ENCODE measurements at regions not wholly inside any gene's neighbourhood (a gene's known extent, or its start where the extent isn't known, plus 50 kb on each side); places are given as distances from the start of the nearest gene placed in this dataset.

DNA sequence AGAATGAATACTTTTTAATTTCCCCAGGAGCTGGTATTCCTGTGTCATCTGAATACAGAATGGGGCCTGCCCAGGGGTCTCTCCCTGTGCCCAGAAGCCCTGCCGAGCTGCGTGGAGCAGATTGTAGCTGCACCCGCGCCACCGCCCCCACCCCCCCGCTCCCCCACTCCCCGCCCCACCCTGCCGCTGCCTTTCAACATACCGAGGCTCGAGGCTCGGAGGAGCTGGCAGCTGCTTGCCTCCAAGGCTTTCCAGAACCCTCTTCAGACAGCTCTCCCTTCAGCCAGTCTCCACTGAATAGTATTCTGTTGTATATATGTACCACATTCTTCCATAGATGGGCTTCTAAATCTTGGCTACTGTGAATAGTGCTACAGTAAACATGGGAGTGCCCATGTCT lies 150.7 kb downstream of the TSN start:
- no peaks in the 10 kb centered on the region for H3K4me1 Mint-ChIP-seq (ENCODE audit: unreplicated experiment)
- H3K36me3 Mint-ChIP-seq (ENCODE audit: unreplicated experiment) = no peaks in the 10 kb centered on the region
- TF ChIP-seq, protein P1, sequence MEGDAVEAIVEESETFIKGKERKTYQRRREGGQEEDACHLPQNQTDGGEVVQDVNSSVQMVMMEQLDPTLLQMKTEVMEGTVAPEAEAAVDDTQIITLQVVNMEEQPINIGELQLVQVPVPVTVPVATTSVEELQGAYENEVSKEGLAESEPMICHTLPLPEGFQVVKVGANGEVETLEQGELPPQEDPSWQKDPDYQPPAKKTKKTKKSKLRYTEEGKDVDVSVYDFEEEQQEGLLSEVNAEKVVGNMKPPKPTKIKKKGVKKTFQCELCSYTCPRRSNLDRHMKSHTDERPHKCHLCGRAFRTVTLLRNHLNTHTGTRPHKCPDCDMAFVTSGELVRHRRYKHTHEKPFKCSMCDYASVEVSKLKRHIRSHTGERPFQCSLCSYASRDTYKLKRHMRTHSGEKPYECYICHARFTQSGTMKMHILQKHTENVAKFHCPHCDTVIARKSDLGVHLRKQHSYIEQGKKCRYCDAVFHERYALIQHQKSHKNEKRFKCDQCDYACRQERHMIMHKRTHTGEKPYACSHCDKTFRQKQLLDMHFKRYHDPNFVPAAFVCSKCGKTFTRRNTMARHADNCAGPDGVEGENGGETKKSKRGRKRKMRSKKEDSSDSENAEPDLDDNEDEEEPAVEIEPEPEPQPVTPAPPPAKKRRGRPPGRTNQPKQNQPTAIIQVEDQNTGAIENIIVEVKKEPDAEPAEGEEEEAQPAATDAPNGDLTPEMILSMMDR (IDR thresholded peaks at IDR 0.05) = no peak
- no peak overlapping the region for H3K27ac Mint-ChIP-seq (ENCODE audit: unreplicated experiment)
- DNase-seq (ENCODE audit: extremely low spot score, unreplicated experiment) = no peak
- H3K27me3 Mint-ChIP-seq (ENCODE audit: unreplicated experiment) = peaks cover 31% of the 10 kb centered on the region
- no peaks in the 10 kb centered on the region for H3K9me3 Mint-ChIP-seq (ENCODE audit: unreplicated experiment)
- no peak overlapping the region for H3K4me3 Mint-ChIP-seq (ENCODE audit: unreplicated experiment)

DNA sequence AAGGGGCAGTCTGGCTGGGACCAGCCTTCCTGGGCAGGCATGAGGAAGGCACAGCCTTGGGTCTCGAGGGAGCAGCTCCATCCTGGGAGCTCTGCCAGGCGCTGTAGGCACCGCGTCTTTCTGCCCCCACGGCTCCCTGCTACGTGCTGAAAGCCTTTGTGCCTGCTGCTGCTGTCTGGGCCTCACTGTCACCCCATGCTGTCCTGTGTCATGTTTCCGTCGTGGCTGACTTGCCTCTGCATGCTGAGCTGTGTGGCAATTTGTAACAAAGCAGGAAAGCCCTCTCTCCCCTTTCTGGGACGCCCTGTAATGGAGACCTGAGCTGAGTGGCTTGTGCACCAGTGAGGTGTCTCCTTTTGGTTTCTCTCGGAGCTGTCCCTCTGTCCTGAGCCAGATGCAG lies 152.5 kb downstream of the TSN start:
- TF ChIP-seq, protein P1 (IDR thresholded peaks at IDR 0.05) = no peak
- Mint-ChIP-seq H3K27me3 (ENCODE audit: unreplicated experiment) (peaks cover 37% of the 10 kb centered on the region), H3K9me3 (ENCODE audit: unreplicated experiment) (no peaks in the 10 kb centered on the region), H3K36me3 (ENCODE audit: unreplicated experiment) (no peaks in the 10 kb centered on the region), H3K4me1 (ENCODE audit: unreplicated experiment) (no peaks in the 10 kb centered on the region), H3K4me3 (ENCODE audit: unreplicated experiment) (no peak overlapping the region), H3K27ac (ENCODE audit: unreplicated experiment) (no peak overlapping the region)
- no peak for DNase-seq (ENCODE audit: extremely low spot score, unreplicated experiment)

DNA sequence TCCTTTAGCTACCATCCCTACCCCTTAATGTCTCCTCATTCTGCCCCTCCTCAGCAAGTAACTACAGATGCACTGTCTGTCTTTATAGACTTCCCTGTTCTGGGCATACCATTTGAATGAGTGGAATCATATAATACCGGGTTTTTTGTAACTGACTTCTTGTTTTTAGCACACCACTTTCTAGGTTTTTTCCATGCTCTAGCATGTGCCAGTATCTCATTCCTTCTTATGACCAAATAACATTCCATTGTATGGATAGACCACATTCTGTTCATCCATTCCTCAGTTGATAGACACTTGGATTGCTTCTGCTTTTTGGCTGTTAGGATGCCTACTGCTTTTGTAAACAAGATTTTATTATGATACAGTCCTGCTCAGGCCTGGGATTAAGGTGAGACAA lies 154.7 kb downstream of the TSN start:
- Mint-ChIP-seq H3K4me1 (ENCODE audit: unreplicated experiment) (no peaks in the 10 kb centered on the region), H3K9me3 (ENCODE audit: unreplicated experiment) (no peaks in the 10 kb centered on the region), H3K4me3 (ENCODE audit: unreplicated experiment) (no peak overlapping the region), H3K27ac (ENCODE audit: unreplicated experiment) (no peak overlapping the region), H3K27me3 (ENCODE audit: unreplicated experiment) (peaks cover 36% of the 10 kb centered on the region), H3K36me3 (ENCODE audit: unreplicated experiment) (no peaks in the 10 kb centered on the region)
- no peak for DNase-seq (ENCODE audit: extremely low spot score, unreplicated experiment)
- TF ChIP-seq, protein P1 (IDR thresholded peaks at IDR 0.05) = no peak

DNA sequence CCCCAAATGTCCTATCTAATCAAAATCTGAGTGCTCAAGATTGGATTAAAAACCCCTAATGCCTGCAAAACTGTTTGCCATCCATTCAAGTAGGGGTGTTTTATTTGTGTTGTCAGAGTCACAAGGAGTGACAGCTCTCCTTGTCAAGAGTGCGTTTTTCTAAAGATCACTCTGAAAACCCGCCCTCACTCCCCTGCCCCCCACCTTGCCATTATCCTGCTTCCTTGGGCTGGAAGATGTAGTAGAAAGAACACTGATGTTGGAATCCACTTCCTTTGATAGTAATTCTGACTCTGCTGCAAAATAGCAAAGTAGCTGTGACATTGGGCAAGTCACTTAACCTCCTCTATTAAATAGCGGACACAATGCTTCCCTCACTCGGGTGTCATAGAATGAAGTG lies 155.6 kb downstream of the TSN start:
- H3K27ac Mint-ChIP-seq (ENCODE audit: unreplicated experiment) = no peak overlapping the region
- H3K9me3 Mint-ChIP-seq (ENCODE audit: unreplicated experiment) = no peaks in the 10 kb centered on the region
- no peak overlapping the region for H3K4me3 Mint-ChIP-seq (ENCODE audit: unreplicated experiment)
- no peak for DNase-seq (ENCODE audit: extremely low spot score, unreplicated experiment)
- TF ChIP-seq, protein P1 (IDR thresholded peaks at IDR 0.05) = no peak
- peaks cover 38% of the 10 kb centered on the region for H3K27me3 Mint-ChIP-seq (ENCODE audit: unreplicated experiment)
- no peaks in the 10 kb centered on the region for H3K4me1 Mint-ChIP-seq (ENCODE audit: unreplicated experiment)
- H3K36me3 Mint-ChIP-seq (ENCODE audit: unreplicated experiment) = no peaks in the 10 kb centered on the region

DNA sequence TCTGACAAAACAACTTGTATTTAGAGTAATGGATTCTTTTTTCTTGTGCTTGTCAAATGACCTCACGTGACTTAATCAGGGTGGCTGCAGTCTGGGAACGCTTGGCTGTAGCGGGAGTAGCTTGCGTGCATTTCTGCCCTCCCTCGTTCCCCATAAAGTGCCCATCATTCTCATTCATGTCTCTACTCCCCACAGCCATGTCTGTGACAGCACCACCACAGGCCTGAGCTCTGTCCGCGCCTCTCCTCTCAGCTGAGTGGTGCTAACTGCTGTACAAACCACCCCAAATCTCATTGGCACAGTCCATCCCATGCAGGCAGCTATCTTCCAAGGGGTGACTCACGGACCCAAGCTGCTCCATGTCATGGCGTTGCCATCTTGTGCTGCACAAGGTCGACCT lies 161.7 kb downstream of the TSN start:
- no peak overlapping the region for H3K27ac Mint-ChIP-seq (ENCODE audit: unreplicated experiment)
- no peak overlapping the region for H3K4me3 Mint-ChIP-seq (ENCODE audit: unreplicated experiment)
- no peak for DNase-seq (ENCODE audit: extremely low spot score, unreplicated experiment)
- H3K27me3 Mint-ChIP-seq (ENCODE audit: unreplicated experiment) = peaks cover 19% of the 10 kb centered on the region
- TF ChIP-seq, protein P1 (IDR thresholded peaks at IDR 0.05) = no peak
- peaks cover 5% of the 10 kb centered on the region for H3K9me3 Mint-ChIP-seq (ENCODE audit: unreplicated experiment)
- no peaks in the 10 kb centered on the region for H3K36me3 Mint-ChIP-seq (ENCODE audit: unreplicated experiment)
- no peaks in the 10 kb centered on the region for H3K4me1 Mint-ChIP-seq (ENCODE audit: unreplicated experiment)

Data from osteocyte (in vitro differentiated cells).